ENCODE measurements at regions not wholly inside any gene's neighbourhood (a gene's known extent, or its start where the extent isn't known, plus 50 kb on each side); places are given as distances from the start of the nearest gene placed in this dataset.

DNA sequence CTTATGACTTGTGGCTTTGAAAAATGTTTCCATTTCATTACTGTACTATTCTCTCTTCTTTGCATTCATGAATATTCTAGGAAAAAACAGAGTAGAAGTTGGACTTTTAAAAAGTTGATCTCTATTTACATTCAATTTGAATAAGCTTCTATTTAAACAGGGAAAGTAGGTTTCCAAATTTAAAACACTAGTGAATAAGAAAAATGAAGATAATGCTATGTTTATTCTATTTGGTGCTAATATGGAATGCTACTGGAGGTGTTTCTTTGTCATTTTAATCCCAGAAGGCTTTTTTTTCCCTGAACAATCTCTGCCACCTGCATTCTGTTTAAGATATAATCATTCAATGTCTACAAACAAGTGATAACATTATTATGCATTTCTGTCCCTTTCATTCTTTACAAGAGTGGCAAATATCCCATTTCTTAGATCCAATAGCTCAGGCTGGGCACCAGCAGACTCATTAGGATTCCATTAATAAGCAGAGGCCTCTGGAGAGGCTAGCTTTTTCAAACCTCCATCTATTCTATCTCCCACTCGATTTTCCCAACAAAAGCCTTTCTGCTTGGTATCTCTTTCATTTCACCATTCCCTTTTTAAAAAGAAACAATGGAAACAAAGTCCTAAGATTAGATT is 1001.6 kb upstream of the CDH8 start:
- TF ChIP-seq NFIC (IDR thresholded peaks at IDR 0.05) (no peak), CEBPB (IDR thresholded peaks at IDR 0.05) (no peak), YY1 (IDR thresholded peaks at IDR 0.05; ENCODE audit: low read depth) (no peak), TCF12 (IDR thresholded peaks at IDR 0.05; ENCODE audit: low read depth) (no peak), EP300 (IDR thresholded peaks at IDR 0.05; ENCODE audit: borderline replicate concordance) (no peak), ZBTB7A (IDR thresholded peaks at IDR 0.05; ENCODE audit: low read depth) (no peak), TEAD4 (IDR thresholded peaks at IDR 0.05) (no peak), RAD21 (IDR thresholded peaks at IDR 0.05; ENCODE audit: low read depth) (no peak), TAF1 (IDR thresholded peaks at IDR 0.05; ENCODE audit: low read depth) (no peak)
- TF ChIP-seq, protein P1, sequence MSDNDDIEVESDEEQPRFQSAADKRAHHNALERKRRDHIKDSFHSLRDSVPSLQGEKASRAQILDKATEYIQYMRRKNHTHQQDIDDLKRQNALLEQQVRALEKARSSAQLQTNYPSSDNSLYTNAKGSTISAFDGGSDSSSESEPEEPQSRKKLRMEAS (IDR thresholded peaks at IDR 0.05): no peak
- TF ChIP-seq, protein P2, sequence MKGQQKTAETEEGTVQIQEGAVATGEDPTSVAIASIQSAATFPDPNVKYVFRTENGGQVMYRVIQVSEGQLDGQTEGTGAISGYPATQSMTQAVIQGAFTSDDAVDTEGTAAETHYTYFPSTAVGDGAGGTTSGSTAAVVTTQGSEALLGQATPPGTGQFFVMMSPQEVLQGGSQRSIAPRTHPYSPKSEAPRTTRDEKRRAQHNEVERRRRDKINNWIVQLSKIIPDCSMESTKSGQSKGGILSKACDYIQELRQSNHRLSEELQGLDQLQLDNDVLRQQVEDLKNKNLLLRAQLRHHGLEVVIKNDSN (IDR thresholded peaks at IDR 0.05): no peak
- TF ChIP-seq, protein P3, sequence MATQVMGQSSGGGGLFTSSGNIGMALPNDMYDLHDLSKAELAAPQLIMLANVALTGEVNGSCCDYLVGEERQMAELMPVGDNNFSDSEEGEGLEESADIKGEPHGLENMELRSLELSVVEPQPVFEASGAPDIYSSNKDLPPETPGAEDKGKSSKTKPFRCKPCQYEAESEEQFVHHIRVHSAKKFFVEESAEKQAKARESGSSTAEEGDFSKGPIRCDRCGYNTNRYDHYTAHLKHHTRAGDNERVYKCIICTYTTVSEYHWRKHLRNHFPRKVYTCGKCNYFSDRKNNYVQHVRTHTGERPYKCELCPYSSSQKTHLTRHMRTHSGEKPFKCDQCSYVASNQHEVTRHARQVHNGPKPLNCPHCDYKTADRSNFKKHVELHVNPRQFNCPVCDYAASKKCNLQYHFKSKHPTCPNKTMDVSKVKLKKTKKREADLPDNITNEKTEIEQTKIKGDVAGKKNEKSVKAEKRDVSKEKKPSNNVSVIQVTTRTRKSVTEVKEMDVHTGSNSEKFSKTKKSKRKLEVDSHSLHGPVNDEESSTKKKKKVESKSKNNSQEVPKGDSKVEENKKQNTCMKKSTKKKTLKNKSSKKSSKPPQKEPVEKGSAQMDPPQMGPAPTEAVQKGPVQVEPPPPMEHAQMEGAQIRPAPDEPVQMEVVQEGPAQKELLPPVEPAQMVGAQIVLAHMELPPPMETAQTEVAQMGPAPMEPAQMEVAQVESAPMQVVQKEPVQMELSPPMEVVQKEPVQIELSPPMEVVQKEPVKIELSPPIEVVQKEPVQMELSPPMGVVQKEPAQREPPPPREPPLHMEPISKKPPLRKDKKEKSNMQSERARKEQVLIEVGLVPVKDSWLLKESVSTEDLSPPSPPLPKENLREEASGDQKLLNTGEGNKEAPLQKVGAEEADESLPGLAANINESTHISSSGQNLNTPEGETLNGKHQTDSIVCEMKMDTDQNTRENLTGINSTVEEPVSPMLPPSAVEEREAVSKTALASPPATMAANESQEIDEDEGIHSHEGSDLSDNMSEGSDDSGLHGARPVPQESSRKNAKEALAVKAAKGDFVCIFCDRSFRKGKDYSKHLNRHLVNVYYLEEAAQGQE (IDR thresholded peaks at IDR 0.05; ENCODE audit: low read depth): no peak

GRCh38 chr16:63018581-63019223 is 982.5 kb upstream of the CDH8 start:
- TF ChIP-seq EP300 (IDR thresholded peaks at IDR 0.05; ENCODE audit: borderline replicate concordance) (no peak), TAF1 (IDR thresholded peaks at IDR 0.05; ENCODE audit: low read depth) (no peak)

- no peak for TF ChIP-seq TAF1 (IDR thresholded peaks at IDR 0.05; ENCODE audit: low read depth)
- TF ChIP-seq CREB1 (IDR thresholded peaks at IDR 0.05; ENCODE audit: low read depth): no peak
Observed at GRCh38 chr16:63008688-63009087, 972.5 kb upstream of the CDH8 start.

DNA sequence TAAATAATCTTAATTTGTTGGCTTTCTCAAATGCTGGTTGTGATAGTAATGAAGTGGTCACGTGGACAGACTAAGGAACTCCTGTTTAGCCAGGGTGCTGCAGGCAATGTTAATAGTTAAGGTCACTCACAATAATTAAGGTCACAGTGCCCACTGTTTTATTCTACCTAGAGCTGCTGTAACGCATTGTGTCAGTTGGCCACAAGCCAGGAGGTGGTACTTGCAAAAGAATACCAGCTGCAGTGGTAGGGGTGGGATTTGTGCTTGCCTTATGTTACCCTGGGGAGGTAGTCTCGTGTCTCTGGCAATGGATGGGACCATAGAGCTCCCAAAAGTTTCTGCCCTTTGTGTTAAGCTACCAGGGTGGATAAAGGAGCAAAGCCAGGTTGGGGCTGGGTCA is 969.1 kb upstream of the CDH8 start:
- TF ChIP-seq, protein P3 (IDR thresholded peaks at IDR 0.05; ENCODE audit: low read depth): no peak
- no peak for TF ChIP-seq CREB1 (IDR thresholded peaks at IDR 0.05; ENCODE audit: low read depth)

DNA sequence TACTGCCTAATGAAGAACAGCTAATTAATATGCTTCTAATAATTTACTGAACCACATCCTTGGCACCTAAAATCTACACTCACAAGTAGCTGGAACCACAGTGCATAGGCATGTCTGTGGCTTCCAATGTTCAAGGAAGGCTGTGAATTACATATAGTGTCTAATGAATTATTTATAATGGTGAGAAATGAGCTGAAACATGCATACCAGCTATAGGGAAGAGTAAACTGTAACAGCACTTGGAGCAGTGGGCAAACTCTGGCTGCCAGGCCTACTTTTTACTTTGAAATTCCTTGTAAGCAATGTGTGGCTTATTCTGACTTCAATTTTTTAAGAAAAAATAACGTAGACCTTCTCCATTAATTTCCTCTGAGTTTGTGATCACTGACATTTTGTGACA is 953.2 kb upstream of the CDH8 start:
- TF ChIP-seq, protein P1 (IDR thresholded peaks at IDR 0.05): no peak

GRCh38 chr16:62985722-62986121 is 949.5 kb upstream of the CDH8 start:
- TF ChIP-seq YY1 (IDR thresholded peaks at IDR 0.05; ENCODE audit: low read depth) (no peak), FOXM1 (IDR thresholded peaks at IDR 0.05; ENCODE audit: borderline replicate concordance, low read depth) (no peak), CREB1 (IDR thresholded peaks at IDR 0.05; ENCODE audit: low read depth) (no peak), TAF1 (IDR thresholded peaks at IDR 0.05; ENCODE audit: low read depth) (no peak), CEBPB (IDR thresholded peaks at IDR 0.05) (no peak), NFIC (IDR thresholded peaks at IDR 0.05) (no peak)
- TF ChIP-seq, protein P2 (IDR thresholded peaks at IDR 0.05): no peak
- TF ChIP-seq, protein P3 (IDR thresholded peaks at IDR 0.05; ENCODE audit: low read depth): no peak
